PC-3 (cell line): ENCODE measurements at regions not wholly inside any gene's neighbourhood (a gene's known extent, or its start where the extent isn't known, plus 50 kb on each side); places are given as distances from the start of the nearest gene placed in this dataset.

ENCODE experiments used
- ATAC-seq: fragments of 200-7000 bp; cut with Tn5 transposase; 2 replicates; pipeline ENCODE4 v1.9.1; 2020; ENCODE audit warnings: mild to moderate bottlenecking, moderate library complexity
- BruUV-seq: library from RNA; stranded (reverse); fragments of 400-500 nt; replicated peaks from 2 replicates; lab custom pipeline; 2021; lab: Mats Ljungman, UMichigan
- CTCF ChIA-PET: fragments of 300-600 bp; sonication (Branson Sonifier 250); formaldehyde crosslinking; loops from one replicate; lab custom pipeline; 2022; ENCODE audit warnings: antibody characterized with exemption; lab: Charles Lee
- POLR2A ChIA-PET: fragments of 300-600 bp; sonication (Branson Sonifier 250); formaldehyde crosslinking; loops from one replicate; lab custom pipeline; 2022; ENCODE audit warnings: antibody characterized with exemption; ENCODE audit not compliant: unreplicated experiment; lab: Charles Lee
- DNase-seq: peaks from one replicate; pipeline ENCODE4 v3.0.0-alpha.2; 2015
- H2AFZ ChIP-seq: fragments of 300-600 bp; sonication (generic); 2 replicates; pipeline ENCODE4 v1.6.0; 2016; ENCODE audit warnings: antibody characterized with exemption, low read length
- H3F3A ChIP-seq: fragments of 300-600 bp; sonication (generic); one replicate; pipeline ENCODE4 v1.6.0; 2017; ENCODE audit warnings: antibody characterized with exemption, low read length, control low read depth, mild to moderate bottlenecking; ENCODE audit not compliant: unreplicated experiment
- H3K27ac ChIP-seq: fragments of 300-600 bp; sonication (generic); 2 replicates; pipeline ENCODE4 v1.5.1; 2016; ENCODE audit warnings: mild to moderate bottlenecking, low read length
- H3K27me3 ChIP-seq: fragments of 300-600 bp; sonication (generic); 2 replicates; pipeline ENCODE4 v1.6.1; 2016; ENCODE audit warnings: low read length, mixed read lengths
- H3K36me3 ChIP-seq: fragments of 300-600 bp; sonication (generic); 2 replicates; pipeline ENCODE4 v1.6.1; 2016; ENCODE audit warnings: low read depth, mixed run types, low read length, mixed read lengths
- H3K4me1 ChIP-seq: fragments of 300-600 bp; sonication (generic); 2 replicates; pipeline ENCODE4 v1.5.1; 2016; ENCODE audit warnings: low read length; ENCODE audit not compliant: insufficient read depth
- H3K4me2 ChIP-seq: fragments of 300-600 bp; sonication (generic); 2 replicates; pipeline ENCODE4 v1.6.0; 2016; ENCODE audit warnings: low read length
- H3K4me3 ChIP-seq: fragments of 300-600 bp; sonication (generic); 2 replicates; pipeline ENCODE4 v1.5.1; 2016; ENCODE audit warnings: mild to moderate bottlenecking, low read length, mixed read lengths
- H3K79me2 ChIP-seq: fragments of 300-600 bp; sonication (generic); 2 replicates; pipeline ENCODE4 v1.6.1; 2017; ENCODE audit warnings: low read length, mixed read lengths
- H3K9ac ChIP-seq: fragments of 300-600 bp; sonication (generic); 2 replicates; pipeline ENCODE4 v1.6.0; 2016; ENCODE audit warnings: mild to moderate bottlenecking, low read length
- H3K9me2 ChIP-seq: fragments of 300-600 bp; sonication (generic); replicated peaks from 2 replicates; pipeline ENCODE4 v1.6.1; 2016; ENCODE audit warnings: mixed run types, low read length, mixed read lengths
- H3K9me3 ChIP-seq: fragments of 300-600 bp; sonication (generic); 2 replicates; pipeline ENCODE4 v1.6.1; 2016; ENCODE audit warnings: low read length, mixed read lengths
- H4K20me1 ChIP-seq: fragments of 300-600 bp; sonication (generic); 2 replicates; pipeline ENCODE4 v1.6.1; 2016; ENCODE audit warnings: low read length, mixed read lengths
- CTCF ChIP-seq: fragments of 300-600 bp; sonication (generic); conservative IDR thresholded peaks from 2 replicates; pipeline ENCODE4 v1.5.1; 2017; ENCODE audit warnings: antibody characterized with exemption, low read depth, mild to moderate bottlenecking, low read length
- EZH2 ChIP-seq: fragments of 300-600 bp; sonication (generic); IDR thresholded peaks from one replicate; pipeline ENCODE4 v1.6.1; 2017; ENCODE audit warnings: antibody characterized with exemption, mild to moderate bottlenecking, low read length; ENCODE audit not compliant: unreplicated experiment
- EZH2phosphoT487 ChIP-seq: fragments of 300-600 bp; sonication (generic); IDR thresholded peaks from 2 replicates; pipeline ENCODE4 v1.6.1; 2018; ENCODE audit warnings: mild to moderate bottlenecking, antibody characterized with exemption, low read length, borderline replicate concordance
- intact Hi-C: fragments of 100-400 bp; cut with micrococcal nuclease; formaldehyde crosslinking; loops from 2 replicates; pipeline ENCODE4 v1.9.0; 2023

- no peak for ATAC-seq
- no peak for DNase-seq
- BruUV-seq: no TSS peak
- no peak overlapping the region for H3K9ac ChIP-seq
- H3K4me1 ChIP-seq: 0 out of 2 replicates have a peak, but pooled peaks cover 4% of the 10 kb centered on the region
- no peaks in the 10 kb centered on the region for H3K9me2 ChIP-seq
- no peaks in the 10 kb centered on the region for H3K36me3 ChIP-seq
- H3K27me3 ChIP-seq: no peaks in the 10 kb centered on the region
- no peak for TF ChIP-seq EZH2
- no peak for TF ChIP-seq CTCF
- TF ChIP-seq EZH2phosphoT487: no peak
- H2AFZ ChIP-seq: no peak overlapping the region
- POLR2A ChIA-PET: no interaction called here
- no peaks in the 10 kb centered on the region for H3K79me2 ChIP-seq
- no peak overlapping the region for H3K4me3 ChIP-seq
- intact Hi-C loops: loop anchor here (5.0 kb wide), 1 partner anchor 104 kb away; no protein-coding TSS in a partner anchor
- no peaks in the 10 kb centered on the region for H4K20me1 ChIP-seq
- H3K4me2 ChIP-seq: no peak overlapping the region
- H3K9me3 ChIP-seq: no peaks in the 10 kb centered on the region
- CTCF ChIA-PET: no interaction called here
- no peaks in the 10 kb centered on the region for H3F3A ChIP-seq
- no peak overlapping the region for H3K27ac ChIP-seq
Measured at GRCh38 chr5:24351285-24351684, 293.5 kb downstream of the CDH10 start.

GRCh38 chr5:24353016-24353415, 291.8 kb downstream of the CDH10 start:
- ATAC-seq: no peak
- TF ChIP-seq EZH2: no peak
- no peak for TF ChIP-seq EZH2phosphoT487
- no peak for TF ChIP-seq CTCF
- BruUV-seq: no TSS peak

GRCh38 chr5:24353611-24354010, 291.2 kb downstream of the CDH10 start:
- no peak for TF ChIP-seq EZH2
- no peak for TF ChIP-seq EZH2phosphoT487
- no peak for TF ChIP-seq CTCF
- H3K27me3 ChIP-seq: no peaks in the 10 kb centered on the region
- no peaks in the 10 kb centered on the region for H3K79me2 ChIP-seq
- H3K9me3 ChIP-seq: no peaks in the 10 kb centered on the region
- no peaks in the 10 kb centered on the region for H3K9me2 ChIP-seq
- intact Hi-C loops: loop anchor here (5.0 kb wide), 1 partner anchor 106 kb away; no protein-coding TSS in a partner anchor
- H3F3A ChIP-seq: no peaks in the 10 kb centered on the region
- H3K36me3 ChIP-seq: no peaks in the 10 kb centered on the region
- BruUV-seq: no TSS peak
- H2AFZ ChIP-seq: no peak overlapping the region
- no peaks in the 10 kb centered on the region for H3K4me1 ChIP-seq
- ATAC-seq: peak; percentile 93
- no peaks in the 10 kb centered on the region for H4K20me1 ChIP-seq
- POLR2A ChIA-PET: no interaction called here
- H3K9ac ChIP-seq: no peak overlapping the region
- no peak overlapping the region for H3K27ac ChIP-seq
- H3K4me2 ChIP-seq: no peak overlapping the region
- DNase-seq: peak; percentile 23
- no peak overlapping the region for H3K4me3 ChIP-seq
- CTCF ChIA-PET: no interaction called here

More at GRCh38 chr5:24353016-24353415, 291.8 kb downstream of the CDH10 start:
- no peaks in the 10 kb centered on the region for H3K27me3 ChIP-seq
- no peaks in the 10 kb centered on the region for H3K4me1 ChIP-seq
- no peak overlapping the region for H3K4me3 ChIP-seq
- no peaks in the 10 kb centered on the region for H4K20me1 ChIP-seq
- H3K9ac ChIP-seq: no peak overlapping the region
- no peak overlapping the region for H3K4me2 ChIP-seq
- no peaks in the 10 kb centered on the region for H3K9me2 ChIP-seq
- POLR2A ChIA-PET: no interaction called here
- no peak overlapping the region for H3K27ac ChIP-seq
- DNase-seq: no peak
- no peaks in the 10 kb centered on the region for H3K79me2 ChIP-seq
- H3K36me3 ChIP-seq: no peaks in the 10 kb centered on the region
- no peaks in the 10 kb centered on the region for H3F3A ChIP-seq
- intact Hi-C loops: loop anchor here (5.0 kb wide), 1 partner anchor 106 kb away; no protein-coding TSS in a partner anchor
- no peak overlapping the region for H2AFZ ChIP-seq
- no peaks in the 10 kb centered on the region for H3K9me3 ChIP-seq
- CTCF ChIA-PET: no interaction called here
